ENCODE measurements at regions not wholly inside any gene's neighbourhood (a gene's known extent, or its start where the extent isn't known, plus 50 kb on each side); places are given as distances from the start of the nearest gene placed in this dataset.
"Not testable (repeated sequence)": the region's sequence is repeated elsewhere in the genome, so short reads cannot be mapped to it uniquely, and the experiment has no call there.

DNA sequence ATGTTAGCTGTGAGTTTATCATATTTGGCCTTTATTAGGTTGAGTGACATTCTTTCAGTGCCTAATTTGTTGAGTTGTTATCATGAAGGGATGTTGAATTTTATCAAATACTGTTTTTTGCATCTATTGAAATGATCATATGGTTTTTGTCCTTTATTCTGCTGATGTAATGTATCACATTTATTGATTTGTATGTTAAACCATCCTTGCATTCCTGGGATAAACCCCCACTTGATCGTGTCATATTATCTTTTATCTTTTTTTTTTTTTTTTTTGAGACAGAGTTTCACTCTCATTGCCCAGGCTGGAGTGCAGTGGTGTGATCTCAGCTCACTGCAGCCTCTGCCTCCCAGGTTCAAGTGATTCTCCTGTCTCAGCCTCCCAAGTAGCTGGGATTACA, 51.9 kb upstream of the MFGE8 start:
- H3K27ac ChIP-seq (ENCODE audit: extremely low read depth, low read depth, low read length); H3K9me3 ChIP-seq (ENCODE audit: control insufficient read depth, insufficient read depth, low read depth, low read length); H3K36me3 ChIP-seq (ENCODE audit: control insufficient read depth in 2 of 2, insufficient read depth in 1 of 2, low read length in 2 of 2); H3K4me3 ChIP-seq (ENCODE audit: low read depth, low read length); POLR2A ChIA-PET; H3K4me1 ChIP-seq (ENCODE audit: control insufficient read depth, insufficient read depth, low read length): not testable (repeated sequence)
- CTCF ChIA-PET, result interaction anchor here (0.6 to 0.7 kb wide), 2 partner anchors 9 to 39 kb away, joined by 4 to 5 read pairs; no protein-coding TSS in a partner anchor

- CTCF ChIA-PET, result no interaction called here
- no peaks in the 10 kb centered on the region for H3K4me1 ChIP-seq (ENCODE audit: control insufficient read depth, insufficient read depth, low read length)
- no peak overlapping the region for H3K4me3 ChIP-seq (ENCODE audit: low read depth, low read length)
- TF ChIP-seq ZSCAN30 (tag by site-specific recombination; IDR thresholded peaks at IDR 0.05) (no peak), ZNF433 (tag by site-specific recombination; IDR thresholded peaks at IDR 0.05; ENCODE audit: low read depth) (no peak), FEZF1 (tag by site-specific recombination; IDR thresholded peaks at IDR 0.05) (no peak), ZNF157 (tag by site-specific recombination; IDR thresholded peaks at IDR 0.05) (no peak), GLI2 (tag by site-specific recombination; IDR thresholded peaks at IDR 0.05; ENCODE audit: borderline replicate concordance, low read depth) (no peak), ZNF707 (tag by site-specific recombination; IDR thresholded peaks at IDR 0.05) (no peak), ZFP41 (tag by site-specific recombination; IDR thresholded peaks at IDR 0.05; ENCODE audit: borderline replicate concordance) (no peak), ZNF530 (tag by site-specific recombination; IDR thresholded peaks at IDR 0.05; ENCODE audit: low read depth) (no peak), ZNF16 (tag by site-specific recombination; IDR thresholded peaks at IDR 0.05; ENCODE audit: low read depth) (no peak), ZNF211 (tag by site-specific recombination; IDR thresholded peaks at IDR 0.05; ENCODE audit: low read depth) (no peak), SALL2 (tag by site-specific recombination; IDR thresholded peaks at IDR 0.05; ENCODE audit: borderline replicate concordance) (no peak), ZNF747 (tag by site-specific recombination; IDR thresholded peaks at IDR 0.05) (no peak), ZNF266 (tag by site-specific recombination; IDR thresholded peaks at IDR 0.05; ENCODE audit: low read depth) (no peak), GFI1B (tag by site-specific recombination; IDR thresholded peaks at IDR 0.05) (no peak), ZNF184 (tag by site-specific recombination; IDR thresholded peaks at IDR 0.05) (no peak)
- TF ChIP-seq, protein P1, sequence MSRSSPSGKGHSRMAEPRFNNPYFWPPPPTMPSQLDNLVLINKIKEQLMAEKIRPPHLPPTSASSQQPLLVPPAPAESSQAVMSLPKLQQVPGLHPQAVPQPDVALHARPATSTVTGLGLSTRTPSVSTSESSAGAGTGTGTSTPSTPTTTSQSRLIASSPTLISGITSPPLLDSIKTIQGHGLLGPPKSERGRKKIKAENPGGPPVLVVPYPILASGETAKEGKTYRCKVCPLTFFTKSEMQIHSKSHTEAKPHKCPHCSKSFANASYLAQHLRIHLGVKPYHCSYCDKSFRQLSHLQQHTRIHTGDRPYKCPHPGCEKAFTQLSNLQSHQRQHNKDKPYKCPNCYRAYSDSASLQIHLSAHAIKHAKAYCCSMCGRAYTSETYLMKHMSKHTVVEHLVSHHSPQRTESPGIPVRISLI (tag by site-specific recombination; IDR thresholded peaks at IDR 0.05), result no peak
- TF ChIP-seq, protein P2, sequence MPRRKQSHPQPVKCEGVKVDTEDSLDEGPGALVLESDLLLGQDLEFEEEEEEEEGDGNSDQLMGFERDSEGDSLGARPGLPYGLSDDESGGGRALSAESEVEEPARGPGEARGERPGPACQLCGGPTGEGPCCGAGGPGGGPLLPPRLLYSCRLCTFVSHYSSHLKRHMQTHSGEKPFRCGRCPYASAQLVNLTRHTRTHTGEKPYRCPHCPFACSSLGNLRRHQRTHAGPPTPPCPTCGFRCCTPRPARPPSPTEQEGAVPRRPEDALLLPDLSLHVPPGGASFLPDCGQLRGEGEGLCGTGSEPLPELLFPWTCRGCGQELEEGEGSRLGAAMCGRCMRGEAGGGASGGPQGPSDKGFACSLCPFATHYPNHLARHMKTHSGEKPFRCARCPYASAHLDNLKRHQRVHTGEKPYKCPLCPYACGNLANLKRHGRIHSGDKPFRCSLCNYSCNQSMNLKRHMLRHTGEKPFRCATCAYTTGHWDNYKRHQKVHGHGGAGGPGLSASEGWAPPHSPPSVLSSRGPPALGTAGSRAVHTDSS (tag by site-specific recombination; IDR thresholded peaks at IDR 0.05), result no peak
- H3K36me3 ChIP-seq (ENCODE audit: control insufficient read depth in 2 of 2, insufficient read depth in 1 of 2, low read length in 2 of 2), result no peaks in the 10 kb centered on the region
- H3K27ac ChIP-seq (ENCODE audit: extremely low read depth, low read depth, low read length), result no peak overlapping the region
- POLR2A ChIA-PET, result no interaction called here
- H3K9me3 ChIP-seq (ENCODE audit: control insufficient read depth, insufficient read depth, low read depth, low read length), result no peaks in the 10 kb centered on the region
These were observed 57.1 kb upstream of the MFGE8 start for GRCh38 chr15:88970232-88970631.

GRCh38 chr15:88974392-88974791, 61.2 kb upstream of the MFGE8 start:
- ChIA-PET CTCF (interaction anchor here (0.7 kb wide), 1 partner anchor 236 kb away, joined by 3 read pairs; no protein-coding TSS in a partner anchor), POLR2A (no interaction called here)
- Histone ChIP-seq H3K9me3 (ENCODE audit: control insufficient read depth, insufficient read depth, low read depth, low read length) (no peaks in the 10 kb centered on the region), H3K4me1 (ENCODE audit: control insufficient read depth, insufficient read depth, low read length) (no peaks in the 10 kb centered on the region), H3K4me3 (ENCODE audit: low read depth, low read length) (no peak overlapping the region), H3K27ac (ENCODE audit: extremely low read depth, low read depth, low read length) (no peak overlapping the region), H3K36me3 (ENCODE audit: control insufficient read depth in 2 of 2, insufficient read depth in 1 of 2, low read length in 2 of 2) (no peaks in the 10 kb centered on the region)
- no peak for TF ChIP-seq ZNF670 (tag by site-specific recombination; IDR thresholded peaks at IDR 0.05; ENCODE audit: low read depth)
- no peak for TF ChIP-seq ZNF202 (tag by site-specific recombination; IDR thresholded peaks at IDR 0.05; ENCODE audit: borderline replicate concordance)
- no peak for TF ChIP-seq ZNF2 (tag by site-specific recombination; IDR thresholded peaks at IDR 0.05)
- no peak for TF ChIP-seq ZNF621 (tag by site-specific recombination; IDR thresholded peaks at IDR 0.05)
- TF ChIP-seq, protein P3, sequence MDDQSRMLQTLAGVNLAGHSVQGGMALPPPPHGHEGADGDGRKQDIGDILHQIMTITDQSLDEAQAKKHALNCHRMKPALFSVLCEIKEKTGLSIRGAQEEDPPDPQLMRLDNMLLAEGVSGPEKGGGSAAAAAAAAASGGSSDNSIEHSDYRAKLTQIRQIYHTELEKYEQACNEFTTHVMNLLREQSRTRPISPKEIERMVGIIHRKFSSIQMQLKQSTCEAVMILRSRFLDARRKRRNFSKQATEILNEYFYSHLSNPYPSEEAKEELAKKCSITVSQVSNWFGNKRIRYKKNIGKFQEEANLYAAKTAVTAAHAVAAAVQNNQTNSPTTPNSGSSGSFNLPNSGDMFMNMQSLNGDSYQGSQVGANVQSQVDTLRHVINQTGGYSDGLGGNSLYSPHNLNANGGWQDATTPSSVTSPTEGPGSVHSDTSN (CRISPR knock-in tag; IDR thresholded peaks at IDR 0.05), result no peak
- TF ChIP-seq SP2 (tag by site-specific recombination; IDR thresholded peaks at IDR 0.05), result no peak
- no peak for TF ChIP-seq ZNF791 (tag by site-specific recombination; IDR thresholded peaks at IDR 0.05)
- no peak for TF ChIP-seq SALL2 (tag by site-specific recombination; IDR thresholded peaks at IDR 0.05; ENCODE audit: borderline replicate concordance)
- TF ChIP-seq ZNF510 (tag by site-specific recombination; IDR thresholded peaks at IDR 0.05; ENCODE audit: insufficient replicate concordance), result no peak
- no peak for TF ChIP-seq ZNF18 (tag by site-specific recombination; IDR thresholded peaks at IDR 0.05)
- TF ChIP-seq ZNF23 (tag by site-specific recombination; IDR thresholded peaks at IDR 0.05; ENCODE audit: borderline replicate concordance), result no peak
- TF ChIP-seq ZXDB (tag by site-specific recombination; IDR thresholded peaks at IDR 0.05), result no peak
- no peak for TF ChIP-seq ZSCAN30 (tag by site-specific recombination; IDR thresholded peaks at IDR 0.05)

All from HEK293 (cell line).